ENCODE measurements at regions not wholly inside any gene's neighbourhood (a gene's known extent, or its start where the extent isn't known, plus 50 kb on each side); places are given as distances from the start of the nearest gene placed in this dataset.
"Not testable (repeated sequence)": the region's sequence is repeated elsewhere in the genome, so short reads cannot be mapped to it uniquely, and the experiment has no call there.

GRCh38 chr15:98523912-98524662 lies 124.3 kb upstream of the IGF1R start:
- DNase-seq (ENCODE audit: low spot score) = no peak

DNA sequence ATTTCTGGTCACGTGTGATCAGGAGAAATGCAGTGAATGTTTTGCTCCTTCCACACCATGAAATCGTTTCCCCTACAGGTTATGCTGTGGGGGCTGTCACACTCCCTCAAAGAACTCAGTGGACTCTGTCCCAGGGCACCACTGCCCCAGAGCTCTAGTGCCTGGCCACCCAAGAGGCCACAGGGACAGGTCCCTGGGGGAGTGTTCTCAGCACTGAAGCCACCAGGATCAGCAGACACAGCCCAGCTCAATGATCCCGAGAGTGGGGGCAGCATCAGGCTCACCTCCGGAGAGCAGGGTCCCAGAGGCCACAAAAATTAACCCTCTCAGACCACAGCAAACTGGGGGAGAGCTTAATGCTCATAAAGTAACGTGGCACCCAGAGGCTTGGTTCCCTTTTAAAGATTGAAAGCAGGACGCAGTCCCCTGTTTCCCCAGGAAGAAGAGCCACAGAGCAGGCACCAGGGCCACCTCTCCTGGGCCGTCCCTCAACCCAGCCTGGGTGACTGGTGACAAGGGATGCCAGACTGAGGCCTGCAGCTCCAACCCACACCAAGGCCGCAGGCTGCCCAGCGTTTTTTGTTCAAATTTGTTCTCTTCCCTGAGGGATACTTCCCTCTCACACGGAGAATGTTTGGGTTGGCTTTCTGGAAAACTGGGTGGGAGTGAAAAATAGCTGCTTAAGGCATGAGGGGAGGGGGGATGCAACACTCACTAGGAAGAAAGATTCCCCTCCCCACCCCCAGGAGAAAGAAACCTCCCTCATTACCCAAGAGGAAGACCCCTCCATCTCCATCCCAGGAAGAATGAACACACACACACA lies 123.3 kb upstream of the IGF1R start:
- no peak for DNase-seq (ENCODE audit: low spot score)

DNA sequence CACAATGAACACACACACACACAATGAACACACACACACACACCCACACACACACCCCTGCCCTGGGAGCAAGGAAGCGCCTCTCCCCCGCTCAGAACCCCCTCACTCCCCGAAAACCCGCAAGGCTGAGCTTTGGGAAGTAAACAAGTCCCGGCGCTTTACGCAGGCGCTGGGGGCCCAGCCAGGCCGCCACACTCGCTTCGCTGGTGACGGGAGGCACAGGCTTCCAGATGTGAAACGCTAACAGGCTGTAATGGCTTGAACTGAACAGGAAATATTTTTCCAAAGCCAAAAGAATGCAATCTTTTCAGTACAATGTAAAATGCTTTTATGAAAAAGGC lies 122.7 kb upstream of the IGF1R start:
- no peak for DNase-seq (ENCODE audit: low spot score)

- no peak for DNase-seq (ENCODE audit: low spot score)
Measured at GRCh38 chr15:98526094-98526493, 122.2 kb upstream of the IGF1R start.

DNA sequence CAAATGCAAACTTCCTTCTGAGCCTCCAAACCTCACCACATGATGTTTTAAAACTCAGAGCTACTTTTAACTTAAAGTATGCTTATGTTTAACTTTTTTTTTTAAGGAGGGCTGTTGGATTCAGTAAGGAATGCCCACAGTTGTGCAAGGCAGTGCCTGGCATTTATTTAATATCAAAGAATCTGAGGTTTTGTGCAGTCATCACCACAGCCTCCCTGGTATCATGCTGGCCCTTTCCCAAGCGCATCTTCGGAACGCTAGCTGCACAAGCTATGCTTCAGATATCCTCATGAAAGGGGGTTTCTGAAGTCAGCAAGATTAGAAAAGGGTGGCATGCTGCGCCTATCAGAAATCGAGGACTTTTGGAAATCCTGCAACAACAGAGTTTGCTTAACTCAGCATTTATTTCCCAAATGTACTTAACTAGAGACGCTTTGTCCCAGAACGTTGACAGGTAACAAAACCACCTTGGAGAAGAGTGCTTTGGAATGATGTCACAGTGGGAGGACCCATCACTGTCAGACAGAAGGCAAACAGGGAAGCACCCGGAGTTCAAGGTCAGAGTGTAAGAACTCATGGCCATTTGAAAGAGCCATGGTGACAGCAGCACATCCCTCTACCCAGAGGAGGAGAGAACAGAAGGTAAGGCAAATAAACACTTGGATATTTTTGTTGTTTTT lies 120.2 kb upstream of the IGF1R start:
- no peak for DNase-seq (ENCODE audit: low spot score)

DNA sequence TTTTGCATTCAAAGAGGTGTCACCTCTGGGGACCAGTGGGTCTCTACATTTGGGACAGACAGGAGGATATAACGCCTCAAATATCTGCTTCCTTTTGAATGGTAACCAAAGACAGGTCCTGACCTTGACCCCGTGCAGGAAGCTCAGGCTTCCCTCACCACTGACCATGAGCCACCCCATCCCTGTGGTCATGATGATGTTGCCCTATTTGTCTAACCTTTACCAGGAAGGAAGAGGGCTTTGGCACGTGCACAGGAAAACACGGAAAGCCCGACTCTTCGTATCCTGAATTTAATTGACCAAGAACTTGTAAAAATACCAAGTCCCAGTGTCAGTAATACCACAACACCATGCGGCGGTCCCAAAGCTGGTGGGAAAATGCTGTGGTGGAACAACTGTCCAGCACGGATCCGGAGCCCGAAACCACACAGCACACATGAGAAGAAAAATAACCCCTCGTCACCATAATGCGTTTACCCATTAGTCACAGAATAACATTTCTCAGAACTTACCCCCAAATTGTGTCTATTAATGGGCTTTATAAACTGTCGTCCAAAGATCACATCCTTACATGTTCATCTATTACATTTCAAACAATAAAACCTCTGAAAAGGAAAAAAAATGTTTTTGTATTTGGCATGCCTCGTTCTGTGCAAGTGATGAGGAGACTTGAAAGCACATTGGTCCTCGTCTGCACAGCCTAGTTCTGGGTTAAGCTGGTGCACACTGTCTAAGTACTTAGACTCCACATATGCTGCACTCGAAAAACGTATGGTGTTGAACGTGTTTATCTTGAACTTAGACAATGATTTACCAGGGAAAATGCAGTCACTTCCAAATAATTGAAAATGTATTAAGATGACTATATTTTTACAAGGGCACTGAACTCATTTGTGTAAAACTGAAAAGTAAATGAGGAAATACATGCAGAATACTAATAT lies 118.9 kb upstream of the IGF1R start:
- no peak for DNase-seq (ENCODE audit: low spot score)

GRCh38 chr15:98530570-98530969 lies 117.8 kb upstream of the IGF1R start:
- no peak for DNase-seq (ENCODE audit: low spot score)

- no peak for DNase-seq (ENCODE audit: low spot score)
Measured at GRCh38 chr15:98532063-98532462, 116.3 kb upstream of the IGF1R start.

DNA sequence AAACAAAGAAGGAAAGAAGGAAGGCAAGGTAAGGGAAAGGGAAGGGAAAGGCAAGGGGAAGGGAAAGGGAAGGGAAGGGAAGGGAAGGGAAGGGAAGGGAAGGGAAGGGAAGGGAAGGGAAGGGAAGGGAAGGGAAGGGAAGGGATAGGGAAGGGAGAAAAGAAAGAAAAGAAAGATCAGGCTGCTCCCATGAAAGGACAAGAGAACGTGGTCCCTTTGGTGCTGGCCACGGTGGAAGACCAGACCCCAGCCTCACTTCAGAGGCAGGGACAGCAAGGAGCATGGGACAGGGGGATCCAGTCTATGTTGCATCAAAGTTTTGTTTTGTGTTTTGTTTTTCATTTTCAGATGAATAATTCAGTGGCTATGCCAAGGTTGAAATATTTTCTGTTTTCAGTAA lies 111.4 kb upstream of the IGF1R start:
- DNase-seq (ENCODE audit: low spot score) = no peak

DNA sequence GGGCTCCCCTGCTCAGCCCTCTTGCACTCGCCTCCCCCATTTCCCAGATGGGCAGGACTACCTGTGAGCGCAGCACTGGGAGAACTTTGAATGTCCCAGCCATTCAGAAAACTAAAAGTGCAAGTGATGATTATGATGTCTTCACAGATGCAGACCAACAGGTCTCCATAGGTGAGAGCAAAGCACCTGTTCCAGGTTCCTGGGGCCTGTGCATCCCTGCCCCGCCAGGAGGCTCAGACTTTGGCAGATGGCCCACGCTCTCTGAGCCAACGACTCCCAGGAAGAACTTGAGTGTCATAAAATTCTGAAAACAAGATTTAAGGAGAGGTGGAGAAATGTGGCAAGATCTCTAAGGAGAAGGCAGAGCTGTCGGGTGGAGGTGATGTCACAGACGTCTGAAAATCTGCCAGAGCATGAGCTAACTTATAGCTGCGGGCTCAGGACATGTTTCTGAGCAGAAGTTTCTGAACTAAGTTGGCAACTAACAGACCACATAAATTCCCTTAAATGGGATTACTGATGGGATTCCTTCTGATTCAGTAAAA lies 110.8 kb upstream of the IGF1R start:
- DNase-seq (ENCODE audit: low spot score) = no peak

DNA sequence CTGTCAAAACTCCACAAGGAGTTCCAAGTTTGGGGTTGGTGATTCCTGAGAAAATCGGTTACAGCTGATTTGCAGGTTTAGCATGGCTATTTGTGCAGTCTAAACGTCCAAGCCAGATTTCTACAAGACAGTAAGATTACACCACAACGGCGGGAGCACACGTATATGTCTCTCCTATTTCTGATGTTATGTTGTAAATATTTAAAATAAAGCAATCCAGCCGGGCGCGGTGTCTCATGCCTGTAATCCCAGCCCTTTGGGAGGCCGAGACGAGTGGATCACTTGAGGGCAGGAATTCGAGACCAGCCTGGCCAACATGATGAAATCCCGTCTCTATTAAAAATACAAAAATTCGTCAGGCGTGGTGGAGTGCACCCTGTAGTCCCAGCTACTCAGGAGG lies 106.8 kb upstream of the IGF1R start:
- DNase-seq (ENCODE audit: low spot score) = no peak

DNA sequence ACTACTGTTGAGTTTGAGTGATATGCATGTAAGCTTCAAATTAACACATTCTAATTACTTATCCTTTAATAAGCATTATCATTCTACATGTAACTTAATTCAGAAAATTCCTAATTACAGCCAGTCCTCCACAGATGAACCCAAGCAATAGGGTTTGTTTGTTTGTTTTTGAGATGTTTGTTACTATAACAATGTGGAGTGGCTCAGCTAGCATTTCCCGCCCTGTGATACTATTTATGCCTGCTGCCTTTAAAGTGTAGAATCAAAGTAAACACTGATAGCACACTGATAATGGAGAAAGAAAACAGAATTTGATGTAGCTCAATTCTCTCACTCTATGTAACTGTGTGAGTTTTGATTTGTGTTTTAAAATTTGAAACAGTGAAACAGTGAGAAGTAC lies 105.1 kb upstream of the IGF1R start:
- DNase-seq (ENCODE audit: low spot score) = no peak

- DNase-seq (ENCODE audit: low spot score) = no peak
Measured at GRCh38 chr15:98546329-98546728, 102.0 kb upstream of the IGF1R start.

DNA sequence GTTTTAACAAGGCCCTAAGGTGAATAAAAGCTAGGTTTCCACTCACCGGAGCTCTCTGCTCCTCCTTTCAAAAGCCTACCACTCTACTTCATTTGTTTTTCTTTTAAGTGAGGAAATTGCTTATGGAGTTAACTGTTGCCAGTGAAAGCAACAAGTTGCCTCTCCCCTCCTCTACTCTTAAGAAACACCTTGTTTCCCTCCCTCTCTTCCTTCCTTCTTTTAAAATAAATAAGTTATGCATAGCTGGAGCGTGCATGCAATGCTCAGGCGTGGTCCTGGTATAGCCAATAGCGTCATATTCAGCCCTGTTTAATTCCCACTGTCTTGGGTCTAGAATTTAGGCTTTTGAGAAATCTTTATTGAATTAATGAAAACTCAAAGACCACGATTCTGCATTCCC lies 101.1 kb upstream of the IGF1R start:
- DNase-seq (ENCODE audit: low spot score) = no peak

DNA sequence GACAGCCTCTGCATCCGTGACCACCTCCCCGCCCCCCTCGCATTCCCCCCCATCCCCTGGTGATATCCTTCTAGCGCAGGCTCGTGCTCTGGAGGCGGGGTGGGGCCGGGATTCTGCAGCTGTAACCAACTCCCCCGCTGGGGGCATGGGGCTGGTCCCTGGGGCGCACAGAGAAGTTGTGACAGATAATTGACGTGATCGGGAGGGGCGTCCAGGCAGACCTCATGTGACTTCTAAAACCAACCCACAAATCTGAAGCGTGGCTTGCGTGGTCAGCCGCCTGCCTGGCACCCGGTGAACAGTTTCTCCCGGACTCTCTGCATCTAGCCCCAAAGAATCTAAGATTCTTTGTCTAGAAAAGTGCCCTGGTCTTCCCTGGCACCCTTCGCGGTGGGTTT lies 100.6 kb upstream of the IGF1R start:
- no peak for DNase-seq (ENCODE audit: low spot score)

DNA sequence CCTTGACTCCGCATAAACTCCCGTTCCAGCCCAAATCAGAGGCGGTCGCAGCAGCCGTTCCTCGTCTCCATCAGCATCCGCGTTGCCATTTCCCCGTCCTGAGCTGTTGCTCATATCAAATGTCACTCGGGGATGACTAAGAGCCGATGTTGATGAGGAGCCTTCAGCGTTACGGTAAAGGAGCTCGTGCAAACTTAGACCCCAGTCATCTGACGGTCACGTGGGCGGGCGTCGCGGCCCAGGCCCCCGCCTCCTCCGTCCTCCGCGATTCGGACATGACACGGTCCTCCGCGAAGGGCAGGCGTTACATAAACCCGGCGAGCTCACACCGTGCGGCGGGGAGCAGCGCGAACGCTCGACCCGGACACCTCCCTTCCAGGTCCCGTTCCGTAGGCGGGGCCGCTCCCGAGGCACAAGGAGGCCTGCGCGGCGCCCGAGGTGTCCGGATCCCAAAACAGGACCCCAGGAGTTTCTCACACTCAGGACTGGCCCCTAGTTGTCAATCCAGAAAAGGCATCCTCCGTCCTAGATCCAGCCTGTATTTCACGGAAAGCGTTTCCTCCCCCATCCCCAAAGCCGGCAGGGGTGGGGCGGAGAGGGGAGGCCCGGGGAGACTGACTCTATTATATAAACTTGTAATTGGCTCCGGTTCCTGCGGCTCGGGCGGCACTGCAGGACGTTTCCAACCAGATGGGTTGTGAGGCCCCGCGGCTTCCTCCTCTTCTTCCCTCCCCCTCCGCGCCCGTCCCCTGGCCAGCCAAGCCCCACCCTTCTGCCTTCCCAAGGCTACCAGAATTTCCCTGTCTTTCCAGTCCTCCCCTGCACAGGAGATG lies 100.0 kb upstream of the IGF1R start:
- DNase-seq (ENCODE audit: low spot score) = peak; percentile 13

DNA sequence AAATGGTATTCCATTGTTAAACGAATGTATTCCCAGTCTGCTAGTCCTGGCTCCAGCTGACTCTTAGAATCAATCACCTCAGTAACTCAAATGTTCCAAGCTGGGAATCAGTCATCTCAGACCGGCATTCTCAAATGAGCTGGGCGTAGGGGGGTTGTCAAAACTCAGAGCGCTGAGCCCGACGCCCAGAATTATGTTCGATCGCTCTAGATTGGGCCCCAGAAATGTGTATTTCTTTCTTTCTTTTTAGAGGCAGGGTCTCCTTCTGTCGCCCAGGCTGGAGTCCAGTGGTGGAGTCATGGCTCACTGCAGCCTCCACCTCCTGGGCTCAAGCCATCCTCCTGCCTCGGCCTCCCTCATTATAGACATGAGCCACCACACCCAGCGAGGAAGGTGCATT lies 99.3 kb upstream of the IGF1R start:
- DNase-seq (ENCODE audit: low spot score) = no peak

DNA sequence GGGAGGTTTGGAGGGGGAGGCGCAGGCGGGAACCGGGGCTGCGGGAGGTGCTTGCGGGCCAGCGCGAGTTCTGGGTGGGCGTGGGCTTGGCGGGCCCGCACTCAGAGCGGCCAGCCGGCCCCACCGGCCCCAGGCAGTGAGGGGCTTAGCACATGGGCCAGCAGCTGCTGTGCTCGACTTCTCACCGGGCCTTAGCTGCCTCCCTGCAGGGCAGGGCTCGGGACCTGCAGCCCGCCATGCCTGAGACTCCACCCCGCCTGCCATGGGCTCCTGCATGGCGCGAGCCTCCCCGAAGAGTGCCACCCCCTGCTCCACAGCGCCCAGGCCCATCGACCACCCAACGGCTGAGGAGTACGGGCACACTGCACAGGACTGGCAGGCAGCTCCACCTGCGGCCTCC lies 98.6 kb upstream of the IGF1R start:
- DNase-seq (ENCODE audit: low spot score) = no peak

GRCh38 chr15:98550363-98550762 lies 98.0 kb upstream of the IGF1R start:
- DNase-seq (ENCODE audit: low spot score) = not testable (repeated sequence)

GRCh38 chr15:98551936-98552562 lies 96.3 kb upstream of the IGF1R start:
- no peak for DNase-seq (ENCODE audit: low spot score)

All from activated CD4-positive, alpha-beta T cell treated with anti-CD3 and anti-CD28 coated beads, Interleukin-2, Interleukin-4, amounts not matched to agents 100 ng/mL and 50 ng/mL, durations not matched to agents 16 hours and 8 hours (primary cell).